Cerebellar cortex (tissue), 1 donor: ENCODE measurements at regions not wholly inside any gene's neighbourhood (a gene's known extent, or its start where the extent isn't known, plus 50 kb on each side); places are given as distances from the start of the nearest gene placed in this dataset.

Experiments used
- DNase-seq: peaks from one replicate; pipeline ENCODE4 v3.0.0-alpha.2; 2015; ENCODE audit warnings: low spot score

GRCh38 chr2:6068429-6068828 lies 376.2 kb downstream of the SOX11 start:
- no peak for DNase-seq

- DNase-seq: no peak
Observed at GRCh38 chr2:6069381-6069780, 377.2 kb downstream of the SOX11 start.

DNA sequence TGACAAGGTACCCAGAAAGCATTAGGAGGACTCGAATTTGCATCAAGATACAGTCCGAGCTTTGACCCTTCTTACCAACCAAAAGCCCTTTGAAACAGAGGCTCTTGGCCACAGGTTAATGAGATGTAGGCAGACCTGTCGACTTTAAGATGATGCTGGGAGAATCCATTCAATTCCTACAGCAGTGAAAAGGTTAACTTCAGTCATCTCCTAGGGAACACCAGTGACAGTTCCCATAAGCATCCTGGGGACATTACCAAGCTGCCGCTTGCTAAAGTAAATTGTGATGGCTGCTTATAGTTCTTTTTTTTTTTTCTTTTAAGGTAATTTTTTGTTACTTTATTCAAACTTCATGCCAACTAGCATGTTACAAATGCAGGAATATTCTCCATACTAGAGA lies 379.3 kb downstream of the SOX11 start:
- DNase-seq: no peak

DNA sequence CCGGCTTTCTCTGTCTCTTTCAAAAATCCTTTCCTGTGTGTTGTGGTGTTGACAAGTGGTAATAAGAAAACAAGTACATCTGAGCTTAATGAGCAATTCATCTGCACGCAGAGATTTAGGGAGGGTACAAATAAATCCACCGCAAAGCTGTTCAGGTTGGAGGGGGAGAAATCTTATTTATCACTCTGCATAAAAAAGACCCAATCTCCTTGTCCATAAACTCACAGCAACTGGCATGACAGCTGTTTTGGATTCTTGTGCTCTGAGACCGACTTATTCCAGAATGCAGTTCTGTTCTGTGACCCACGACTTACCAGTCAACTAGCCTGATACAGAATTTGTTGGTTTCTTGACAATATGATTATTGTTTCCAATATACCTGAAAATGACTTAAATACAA lies 380.1 kb downstream of the SOX11 start:
- DNase-seq: no peak

- DNase-seq: no peak
Observed at GRCh38 chr2:6072768-6073167, 380.6 kb downstream of the SOX11 start.

DNA sequence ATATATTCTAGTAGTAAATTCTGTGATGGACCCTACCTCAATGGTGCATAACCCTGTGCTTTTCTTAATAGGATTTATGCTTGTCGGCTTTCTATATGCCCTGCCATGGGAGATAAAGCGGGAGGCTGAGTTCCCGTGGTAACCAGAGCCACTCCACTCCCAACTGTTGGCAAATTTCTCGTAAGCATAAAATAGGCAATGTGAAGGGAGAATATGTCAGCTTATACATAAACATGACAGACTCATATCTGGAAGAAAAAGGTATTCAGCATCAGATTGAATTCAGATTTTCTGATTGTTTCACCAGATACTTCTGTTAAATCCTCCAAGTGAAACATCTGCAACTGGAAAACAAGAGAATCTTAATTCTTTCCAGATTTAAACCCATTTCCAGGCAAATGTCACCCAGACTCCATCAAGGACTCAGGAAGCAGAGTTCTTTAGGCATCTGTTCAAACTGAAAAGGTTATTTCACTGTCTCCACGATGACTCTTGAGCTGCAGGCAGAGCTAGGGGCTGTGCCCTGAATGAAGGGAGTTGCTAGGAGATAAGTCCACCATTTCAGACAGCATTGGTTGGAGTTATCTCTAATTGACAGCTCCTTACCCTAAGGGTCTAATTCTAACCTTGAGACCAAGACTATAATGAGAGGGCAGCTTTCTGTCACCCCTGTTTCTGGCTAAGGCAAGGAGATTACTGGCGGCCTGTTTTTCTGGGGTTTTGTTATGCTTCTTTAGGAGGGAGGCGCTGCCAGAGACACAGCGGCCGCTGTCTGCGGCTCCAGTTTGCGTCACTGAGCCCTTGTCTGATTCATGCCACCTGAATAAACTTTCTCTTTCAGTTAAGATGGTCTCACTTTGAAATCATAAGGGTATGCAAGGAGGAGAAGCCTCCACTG lies 381.3 kb downstream of the SOX11 start:
- DNase-seq: no peak

DNA sequence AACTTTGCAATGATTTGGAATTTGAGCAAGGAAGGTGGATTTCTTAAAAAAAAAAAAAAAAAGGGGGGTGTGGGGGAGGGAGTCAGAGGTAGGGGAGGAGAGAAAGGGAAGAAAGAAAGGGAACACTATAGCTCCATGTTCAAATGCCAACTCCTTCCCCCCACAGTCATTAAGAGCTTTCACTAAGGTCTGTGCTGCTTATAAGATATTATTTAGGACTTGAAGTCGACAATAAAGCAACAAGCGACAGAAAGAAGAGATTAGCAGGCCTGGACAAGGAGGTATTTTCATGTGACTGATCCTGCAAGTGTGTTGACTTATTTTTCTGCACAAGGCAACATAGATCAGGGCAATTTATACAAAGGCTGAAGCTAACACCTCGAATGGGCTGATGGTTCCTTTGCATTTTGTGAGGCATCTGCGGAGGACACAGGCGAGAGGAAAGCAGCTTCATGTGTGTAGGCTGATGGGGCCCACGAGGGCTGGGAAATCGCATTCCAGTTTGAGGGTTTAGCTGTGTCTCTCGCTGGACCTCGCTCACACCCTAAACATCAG lies 382.0 kb downstream of the SOX11 start:
- no peak for DNase-seq

- no peak for DNase-seq
Observed at GRCh38 chr2:6077585-6077984, 385.4 kb downstream of the SOX11 start.

GRCh38 chr2:6078414-6078813 lies 386.2 kb downstream of the SOX11 start:
- no peak for DNase-seq

DNA sequence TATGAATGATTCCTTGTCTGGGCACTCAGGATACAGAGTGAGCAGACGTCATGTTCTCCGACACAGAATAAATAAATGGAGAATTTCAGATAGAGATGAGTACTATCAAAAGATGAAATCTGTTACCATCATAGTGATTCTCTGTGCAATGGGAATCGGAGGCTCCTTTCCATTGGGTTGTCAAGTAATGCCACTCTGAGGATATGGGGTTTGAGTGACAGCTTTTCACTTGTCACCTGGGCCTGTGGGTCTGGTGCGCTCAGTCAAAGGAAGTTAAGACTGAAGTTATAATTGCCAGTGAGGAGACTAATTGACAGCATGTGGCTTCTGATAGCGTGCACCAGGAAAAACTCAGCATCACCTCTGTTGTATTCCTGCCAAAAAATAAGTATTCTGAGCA lies 387.2 kb downstream of the SOX11 start:
- no peak for DNase-seq

- no peak for DNase-seq
Observed at GRCh38 chr2:6080932-6081753, 389.0 kb downstream of the SOX11 start.

DNA sequence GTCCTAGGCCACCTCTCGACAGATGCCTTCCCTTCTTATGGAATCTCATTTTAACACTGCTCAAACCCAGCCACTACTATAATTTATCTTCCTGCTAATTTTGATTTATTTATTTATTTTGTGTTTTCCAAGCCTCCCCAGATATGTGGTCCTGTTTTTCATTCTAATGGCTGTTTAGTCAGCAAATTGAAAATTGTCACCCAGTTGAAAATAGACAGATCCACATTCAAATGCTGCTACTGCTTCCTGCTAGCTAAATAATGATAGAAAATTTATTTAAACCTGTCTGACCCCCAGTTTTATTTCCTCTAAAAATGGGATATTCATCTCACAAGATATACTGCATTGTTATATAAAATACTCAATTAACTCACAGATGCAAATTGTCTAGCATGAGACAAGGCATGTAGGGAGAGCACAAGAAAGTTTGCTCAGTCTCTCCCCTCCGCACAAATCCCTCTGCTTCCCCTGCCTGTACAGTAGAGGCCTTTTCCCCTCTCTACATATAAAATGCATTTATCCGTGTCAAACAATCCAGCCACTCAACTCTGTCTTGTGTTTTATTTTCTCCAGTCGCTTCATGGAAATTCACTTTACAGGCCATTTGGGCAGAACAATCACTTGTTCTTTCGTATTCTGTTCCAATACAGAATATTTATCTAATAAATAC lies 389.9 kb downstream of the SOX11 start:
- DNase-seq: no peak

DNA sequence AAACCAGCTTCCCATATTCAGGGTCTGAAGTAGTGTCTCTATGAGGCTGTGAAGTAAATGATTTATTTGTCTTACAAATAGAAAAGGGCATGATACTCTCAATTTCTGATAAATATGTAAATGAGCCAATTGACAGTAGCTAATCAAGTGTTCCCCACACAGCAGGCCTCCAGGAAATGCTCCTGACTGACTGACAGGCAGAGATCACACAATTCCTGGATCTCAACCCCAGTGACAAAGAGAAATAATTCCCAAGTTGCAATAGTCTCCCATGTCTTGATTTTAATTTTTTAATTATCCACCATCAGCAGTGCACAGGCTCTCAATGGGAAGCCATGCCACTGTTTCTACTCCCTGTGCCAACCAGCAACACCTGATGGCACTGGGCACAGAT lies 390.4 kb downstream of the SOX11 start:
- no peak for DNase-seq

- DNase-seq: no peak
Observed at GRCh38 chr2:6083136-6083535, 391.0 kb downstream of the SOX11 start.

- no peak for DNase-seq
Observed at GRCh38 chr2:6089474-6089873, 397.3 kb downstream of the SOX11 start.

DNA sequence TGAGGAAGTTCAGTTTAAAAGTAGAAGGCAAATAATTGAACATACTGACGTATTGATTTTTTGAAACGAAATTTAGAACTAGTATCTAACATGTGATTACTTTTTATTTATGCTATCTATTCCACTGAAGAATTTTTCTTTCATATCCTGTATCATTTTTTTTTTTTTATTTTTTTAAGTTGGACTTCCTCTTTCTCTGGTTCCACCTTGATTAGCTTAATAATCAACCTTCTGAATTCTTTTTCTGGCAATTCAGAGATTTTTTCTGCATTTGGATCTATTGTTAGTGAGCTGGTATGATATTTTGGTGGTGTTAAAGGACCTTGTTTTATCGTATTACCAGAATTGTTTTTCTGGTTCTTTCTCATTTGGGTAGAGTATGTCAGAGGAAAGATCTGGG lies 411.2 kb downstream of the SOX11 start:
- no peak for DNase-seq

GRCh38 chr2:6103949-6104348 lies 411.8 kb downstream of the SOX11 start:
- DNase-seq: no peak

DNA sequence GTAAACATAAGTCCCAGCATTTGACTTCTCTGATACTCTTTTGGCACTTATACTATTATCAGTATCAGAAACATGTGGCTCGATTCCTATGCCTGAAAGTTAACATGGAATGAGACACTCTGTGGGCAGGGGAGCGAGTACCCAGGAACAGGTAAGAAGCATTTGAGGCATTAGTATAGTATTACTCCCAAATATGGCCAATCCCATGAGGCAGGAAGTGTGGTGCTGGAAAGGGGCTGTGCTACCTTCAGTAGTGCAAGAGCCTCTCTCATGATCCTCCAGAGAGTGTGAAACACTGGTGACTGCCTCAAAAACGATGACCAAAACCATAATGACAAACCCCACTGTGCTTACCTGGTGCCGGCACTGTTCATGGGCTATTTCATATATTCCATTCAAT lies 415.1 kb downstream of the SOX11 start:
- DNase-seq: no peak

DNA sequence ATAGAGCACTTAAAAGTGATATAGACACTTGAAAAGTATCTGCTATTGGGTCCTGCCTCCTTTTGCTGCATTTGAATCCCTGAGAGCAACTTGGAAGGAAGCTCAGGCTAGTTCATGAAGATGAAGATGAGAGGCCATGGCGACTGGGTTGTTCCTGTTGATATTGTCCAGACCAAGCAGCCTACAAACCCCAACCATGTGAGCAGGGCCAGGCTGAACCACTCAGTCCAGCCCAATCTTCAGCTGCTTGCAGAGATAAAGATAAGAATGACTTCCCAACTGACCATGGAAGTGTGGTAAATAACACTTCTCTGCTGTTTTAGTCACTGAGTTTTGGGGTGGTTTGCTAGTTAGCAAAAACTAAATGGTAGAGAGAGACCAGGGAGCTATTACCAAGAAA lies 417.6 kb downstream of the SOX11 start:
- no peak for DNase-seq

DNA sequence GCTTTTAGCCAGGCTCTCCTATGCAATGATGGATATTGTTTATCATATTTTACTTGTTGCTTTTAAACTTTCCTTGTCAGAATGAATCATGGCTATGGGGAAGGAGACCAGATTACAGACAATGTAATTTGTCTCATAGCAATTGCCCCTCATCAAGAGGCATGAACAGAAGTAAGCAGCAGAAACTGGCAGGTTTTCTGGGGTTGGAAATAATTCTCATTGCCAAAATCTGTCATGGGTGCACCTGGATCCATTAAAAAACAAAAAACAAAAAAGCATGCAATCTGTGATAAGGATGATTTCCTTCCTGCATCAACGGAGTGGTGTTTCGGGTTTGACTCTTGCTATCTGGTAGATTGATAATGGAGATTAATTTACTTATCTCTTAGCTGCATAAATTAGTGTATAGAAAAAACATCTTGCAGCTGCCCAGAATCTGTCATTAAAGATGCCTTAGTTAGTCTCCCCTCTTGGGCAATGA lies 419.6 kb downstream of the SOX11 start:
- DNase-seq: no peak

GRCh38 chr2:6113786-6114185 lies 421.6 kb downstream of the SOX11 start:
- DNase-seq: no peak

GRCh38 chr2:6127718-6128117 lies 435.5 kb downstream of the SOX11 start:
- no peak for DNase-seq
